T follicular helper cell (primary cell): ENCODE measurements at regions not wholly inside any gene's neighbourhood (a gene's known extent, or its start where the extent isn't known, plus 50 kb on each side); places are given as distances from the start of the nearest gene placed in this dataset.

Source experiments
- DNase-seq: peaks from one replicate; pipeline ENCODE4 v3.0.0-alpha.2; 2020; ENCODE audit warnings: low read depth

GRCh38 chr11:86119077-86119476, 50.2 kb upstream of the PICALM start:
- DNase-seq = no peak
